ENCODE measurements at regions not wholly inside any gene's neighbourhood (a gene's known extent, or its start where the extent isn't known, plus 50 kb on each side); places are given as distances from the start of the nearest gene placed in this dataset.

DNA sequence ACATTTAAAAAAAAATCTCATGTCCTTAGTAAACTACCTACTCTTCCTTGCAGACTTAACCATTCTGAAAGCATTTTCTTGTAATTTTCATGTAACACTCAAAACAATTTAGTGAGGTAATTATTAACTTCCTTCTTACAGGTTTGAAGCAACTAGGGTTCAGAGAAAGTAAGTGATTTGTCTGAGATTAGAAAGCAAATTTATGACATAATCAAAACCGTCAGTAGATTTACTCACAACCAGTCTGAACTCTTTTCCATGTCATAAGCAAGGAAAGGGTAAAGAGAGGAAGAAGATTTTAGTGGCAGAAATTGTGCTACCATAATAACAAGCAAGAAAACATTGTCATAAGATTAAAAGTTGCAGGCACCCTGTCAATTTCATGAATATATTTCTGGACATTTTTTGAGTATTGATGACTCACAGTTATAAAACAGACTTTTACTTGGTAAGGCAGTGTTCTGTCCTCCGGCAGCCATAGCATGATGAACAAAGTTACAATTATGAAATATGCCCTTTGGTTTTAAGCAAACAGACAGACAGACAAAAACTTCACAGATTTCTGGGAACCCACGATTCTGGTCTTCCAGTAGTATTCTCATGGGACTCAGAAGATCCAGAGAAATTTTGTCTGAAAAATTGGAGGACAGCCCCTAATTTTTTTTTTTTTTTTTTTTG is 707.2 kb downstream of the RWDD3 start:
- TF ChIP-seq CTCF (IDR thresholded peaks at IDR 0.05): no peak
- TF ChIP-seq ZFX (IDR thresholded peaks at IDR 0.05; ENCODE audit: borderline replicate concordance): no peak
